Mammary epithelial cell (primary cell): ENCODE measurements at regions not wholly inside any gene's neighbourhood (a gene's known extent, or its start where the extent isn't known, plus 50 kb on each side); places are given as distances from the start of the nearest gene placed in this dataset.

Source experiments
- EZH2 ChIP-seq: IDR thresholded peaks from 2 replicates; pipeline ENCODE4 v1.6.1; 2012; ENCODE audit warnings: low read length, inconsistent platforms, borderline replicate concordance
- TF ChIP-seq, protein P1 (sequence below), 2 donors: IDR thresholded peaks in 1 of 2; conservative IDR thresholded peaks in 1 of 2; 2 replicates each; pipeline ENCODE4 v1.5.1; 2011 to 2012; ENCODE audit warnings: inconsistent platforms in 2 of 2, low read length in 2 of 2, mild to moderate bottlenecking in 2 of 2, control low read depth in 1 of 2, low read depth in 1 of 2; ENCODE audit not compliant: insufficient read depth in 1 of 2; ENCODE audit errors: extremely low read depth in 1 of 2

DNA sequence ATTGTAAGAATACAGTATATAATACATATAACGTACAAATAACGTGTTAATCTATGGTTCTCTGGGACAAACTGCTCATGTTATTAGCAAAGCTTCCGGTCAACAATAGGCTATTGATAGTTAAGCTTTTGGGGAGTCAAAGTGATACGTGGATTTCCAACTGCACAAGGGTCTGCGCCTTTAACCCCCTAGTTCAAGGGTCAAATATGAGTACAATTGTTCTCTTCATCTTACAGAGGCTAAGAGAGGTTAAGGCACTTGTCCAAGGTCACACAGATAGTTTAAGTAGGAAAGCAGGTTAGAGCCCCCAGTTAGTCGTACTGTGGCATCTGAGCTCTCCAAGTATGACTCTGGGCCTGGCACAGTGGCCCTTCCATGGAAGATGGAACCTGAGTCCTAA lies 204.3 kb upstream of the KRR1 start:
- TF ChIP-seq EZH2: no peak
- TF ChIP-seq, protein P1, sequence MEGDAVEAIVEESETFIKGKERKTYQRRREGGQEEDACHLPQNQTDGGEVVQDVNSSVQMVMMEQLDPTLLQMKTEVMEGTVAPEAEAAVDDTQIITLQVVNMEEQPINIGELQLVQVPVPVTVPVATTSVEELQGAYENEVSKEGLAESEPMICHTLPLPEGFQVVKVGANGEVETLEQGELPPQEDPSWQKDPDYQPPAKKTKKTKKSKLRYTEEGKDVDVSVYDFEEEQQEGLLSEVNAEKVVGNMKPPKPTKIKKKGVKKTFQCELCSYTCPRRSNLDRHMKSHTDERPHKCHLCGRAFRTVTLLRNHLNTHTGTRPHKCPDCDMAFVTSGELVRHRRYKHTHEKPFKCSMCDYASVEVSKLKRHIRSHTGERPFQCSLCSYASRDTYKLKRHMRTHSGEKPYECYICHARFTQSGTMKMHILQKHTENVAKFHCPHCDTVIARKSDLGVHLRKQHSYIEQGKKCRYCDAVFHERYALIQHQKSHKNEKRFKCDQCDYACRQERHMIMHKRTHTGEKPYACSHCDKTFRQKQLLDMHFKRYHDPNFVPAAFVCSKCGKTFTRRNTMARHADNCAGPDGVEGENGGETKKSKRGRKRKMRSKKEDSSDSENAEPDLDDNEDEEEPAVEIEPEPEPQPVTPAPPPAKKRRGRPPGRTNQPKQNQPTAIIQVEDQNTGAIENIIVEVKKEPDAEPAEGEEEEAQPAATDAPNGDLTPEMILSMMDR (conservative IDR thresholded peaks at IDR 0.05 in 1 of 2, IDR thresholded peaks at IDR 0.05 in 1 of 2; ENCODE audit: extremely low read depth in 1 of 2, insufficient read depth in 1 of 2, low read depth in 1 of 2, low read length in 2 of 2): no peak
